Endothelial cell of umbilical vein (primary cell): ENCODE measurements at regions not wholly inside any gene's neighbourhood (a gene's known extent, or its start where the extent isn't known, plus 50 kb on each side); places are given as distances from the start of the nearest gene placed in this dataset.

Experiments used
- BruUV-seq: library from RNA; stranded (reverse); fragments of 400-500 nt; replicated peaks from 2 replicates; lab custom pipeline; 2021; lab: Mats Ljungman, UMichigan
- CTCF ChIA-PET: fragments of 300-600, 350-600 bp; sonication (Branson Sonifier 250); formaldehyde crosslinking; loops from one replicate; lab custom pipeline; 2021; ENCODE audit warnings: antibody characterized with exemption, inconsistent platforms; lab: Charles Lee
- POLR2A ChIA-PET: fragments of 300-600, 350-600 bp; sonication (Branson Sonifier 250); formaldehyde crosslinking; loops from one replicate; lab custom pipeline; 2021; ENCODE audit warnings: antibody characterized with exemption, inconsistent platforms; lab: Charles Lee
- DNase-seq: peaks from one replicate; pipeline ENCODE4 v3.0.0-alpha.2; 2011; ENCODE audit warnings: low read depth, low spot score
- FAIRE-seq: peaks from 2 replicates; lab custom pipeline; 2011; peaks lifted over from hg19 to GRCh38; lab: Jason Lieb, UNC
- H2AFZ ChIP-seq: 2 replicates; pipeline ENCODE4 v1.6.0; 2012; ENCODE audit warnings: low read depth, low read length, control low read depth, inconsistent platforms
- H3K27ac ChIP-seq: 2 replicates; pipeline ENCODE4 v1.5.1; 2011; ENCODE audit warnings: low read depth, mild to moderate bottlenecking, control low read depth, low read length, moderate library complexity; ENCODE audit not compliant: insufficient read depth
- H3K27me3 ChIP-seq, 2 experiments: 2 replicates each; pipeline versions ENCODE4 v1.6.0 to v1.6.1; 2011; ENCODE audit warnings: low read length in 2 of 2, mixed read lengths in 1 of 2; ENCODE audit not compliant: control insufficient read depth in 2 of 2, insufficient read depth in 2 of 2
- H3K36me3 ChIP-seq, 2 experiments: 2 replicates in 1 of 2; 3 replicates in 1 of 2; pipeline ENCODE4 v1.5.1; 2011; ENCODE audit warnings: low read length in 2 of 2, mild to moderate bottlenecking in 1 of 2, moderate library complexity in 1 of 2; ENCODE audit not compliant: control insufficient read depth in 2 of 2, insufficient read depth in 2 of 2; ENCODE audit errors: extremely low read depth in 1 of 2
- H3K4me1 ChIP-seq: 3 replicates; pipeline ENCODE4 v1.5.1; 2011; ENCODE audit warnings: mild to moderate bottlenecking, low read length; ENCODE audit not compliant: control insufficient read depth, insufficient read depth; ENCODE audit errors: extremely low read depth
- H3K4me2 ChIP-seq: 2 replicates; pipeline ENCODE4 v1.6.1; 2011; ENCODE audit warnings: low read length, control low read depth, mixed read lengths; ENCODE audit not compliant: insufficient read depth
- H3K4me3 ChIP-seq, 3 experiments: fragments of 200-600 bp in 1 of 3; sonication (generic), shearing (Covaris generic) in 1 of 3; replicated peaks in 1 of 3; 2 replicates each; pipeline ENCODE4 v1.5.1; 2011 to 2016; ENCODE audit warnings: control low read depth in 3 of 3, low read length in 3 of 3, mild to moderate bottlenecking in 2 of 3, inconsistent platforms in 1 of 3, low read depth in 1 of 3, moderate library complexity in 1 of 3; ENCODE audit not compliant: insufficient read depth in 1 of 3
- H3K79me2 ChIP-seq: 2 replicates; pipeline ENCODE4 v1.6.0; 2012; ENCODE audit warnings: low read length, inconsistent platforms; ENCODE audit not compliant: control insufficient read depth, insufficient read depth
- H3K9ac ChIP-seq: replicated peaks from 2 replicates; pipeline ENCODE3; 2011; ENCODE audit warnings: low read length, control low read depth; ENCODE audit not compliant: insufficient read depth; ENCODE audit errors: extremely low read depth
- H3K9me1 ChIP-seq: replicated peaks from 3 replicates; pipeline ENCODE4 v1.6.0; 2011; ENCODE audit warnings: mild to moderate bottlenecking, low read length; ENCODE audit not compliant: control insufficient read depth, insufficient read depth; ENCODE audit errors: extremely low read depth
- H3K9me3 ChIP-seq: replicated peaks from 2 replicates; pipeline ENCODE4 v1.5.1; 2012; ENCODE audit warnings: low read length, inconsistent platforms; ENCODE audit not compliant: control insufficient read depth, insufficient read depth
- H4K20me1 ChIP-seq: replicated peaks from 2 replicates; pipeline ENCODE3; 2011; ENCODE audit warnings: mild to moderate bottlenecking, low read length; ENCODE audit not compliant: control insufficient read depth, insufficient read depth; ENCODE audit errors: extremely low read depth
- EZH2 ChIP-seq: IDR thresholded peaks from 2 replicates; pipeline ENCODE4 v1.6.1; 2012; ENCODE audit warnings: borderline replicate concordance, low read depth, mild to moderate bottlenecking, moderate library complexity, low read length, inconsistent platforms; ENCODE audit not compliant: severe bottlenecking
- FOS ChIP-seq: IDR thresholded peaks from 2 replicates; pipeline ENCODE4 v1.6.1; 2011; ENCODE audit warnings: mild to moderate bottlenecking, low read length, moderate library complexity, borderline replicate concordance; ENCODE audit not compliant: insufficient read depth
- GATA2 ChIP-seq: IDR thresholded peaks from 2 replicates; pipeline ENCODE4 v1.7.0; 2011; ENCODE audit warnings: low read depth, mild to moderate bottlenecking, moderate library complexity, mixed read lengths, low read length; ENCODE audit not compliant: insufficient read length, insufficient read depth
- JUN ChIP-seq: IDR thresholded peaks from 2 replicates; pipeline ENCODE4 v1.6.1; 2011; ENCODE audit warnings: borderline replicate concordance, low read depth; ENCODE audit not compliant: insufficient read length, insufficient read depth
- MYC ChIP-seq: IDR thresholded peaks from one replicate; pipeline ENCODE4 v1.6.1; 2011; ENCODE audit warnings: mild to moderate bottlenecking, low read depth, low read length
- POLR2A ChIP-seq: IDR thresholded peaks from 2 replicates; pipeline ENCODE4 v1.6.1; 2012; ENCODE audit warnings: low read depth, mild to moderate bottlenecking, control low read depth, low read length
- POLR2AphosphoS5 ChIP-seq: IDR thresholded peaks from 2 replicates; pipeline ENCODE4 v1.6.1; 2012; ENCODE audit warnings: low read depth, mild to moderate bottlenecking, control low read depth, low read length, moderate library complexity; ENCODE audit not compliant: insufficient read depth
- dilution Hi-C: fragments of 300-500 bp; cut with MboI; formaldehyde crosslinking; loops from one replicate; pipeline ENCODE4 v1.15.0; 2019; ENCODE audit warnings: low sequenced_read_pairs; ENCODE audit not compliant: extremely low pct_ligation_motif_present
- intact Hi-C: fragments of 100-400 bp; cut with micrococcal nuclease; formaldehyde crosslinking; loops from one replicate; pipeline ENCODE4 v1.10.0; 2022
- TF ChIP-seq, protein P1 (sequence below): IDR thresholded peaks from 2 replicates; pipeline ENCODE4 v1.6.1; 2011; ENCODE audit not compliant: insufficient read depth, insufficient read length
- TF ChIP-seq, protein P2 (sequence below), 2 donors: IDR thresholded peaks; 1 replicate in 1 of 2; 2 replicates in 1 of 2; pipeline ENCODE4 v1.5.1; 2011; ENCODE audit warnings: low read length in 2 of 2, mild to moderate bottlenecking in 2 of 2, moderate library complexity in 2 of 2, control low read depth in 1 of 2, inconsistent platforms in 1 of 2, low read depth in 1 of 2; ENCODE audit not compliant: insufficient read depth in 1 of 2; ENCODE audit errors: extremely low read depth in 1 of 2

DNA sequence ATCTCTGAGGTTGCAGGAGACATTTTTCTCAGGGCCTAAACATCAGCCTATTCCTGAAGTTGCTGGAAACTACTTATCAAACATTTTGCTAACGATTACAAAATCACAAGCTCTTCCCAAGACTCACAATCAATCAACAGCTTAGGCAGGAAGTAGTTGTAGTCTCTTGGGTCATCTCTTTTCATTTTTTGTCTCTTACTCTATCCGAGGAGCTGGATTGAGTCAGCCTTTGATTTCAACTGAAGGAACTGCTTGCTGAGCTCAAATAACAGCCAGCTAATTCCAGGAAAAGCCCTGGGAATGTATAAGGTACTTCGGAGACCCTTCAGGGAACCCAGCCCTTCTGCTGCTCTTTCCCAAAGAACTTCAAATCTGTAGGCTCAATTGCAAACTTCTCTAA is 398.9 kb downstream of the PLK2 start:
- Histone ChIP-seq H3K79me2 (no peaks in the 10 kb centered on the region), H3K9me1 (no peaks in the 10 kb centered on the region), H2AFZ (no peak overlapping the region), H3K4me2 (no peak overlapping the region), H3K4me1 (no peaks in the 10 kb centered on the region), H4K20me1 (no peaks in the 10 kb centered on the region), H3K9ac (no peak overlapping the region), H3K27me3 (no peaks in the 10 kb centered on the region), H3K9me3 (no peaks in the 10 kb centered on the region), H3K4me3 (no peak overlapping the region), H3K36me3 (no peaks in the 10 kb centered on the region), H3K27ac (no peak overlapping the region)
- FAIRE-seq (no peak), DNase-seq (no peak)
- TF ChIP-seq POLR2AphosphoS5: no peak
- no peak for TF ChIP-seq EZH2
- TF ChIP-seq POLR2A: no peak
- TF ChIP-seq, protein P1, sequence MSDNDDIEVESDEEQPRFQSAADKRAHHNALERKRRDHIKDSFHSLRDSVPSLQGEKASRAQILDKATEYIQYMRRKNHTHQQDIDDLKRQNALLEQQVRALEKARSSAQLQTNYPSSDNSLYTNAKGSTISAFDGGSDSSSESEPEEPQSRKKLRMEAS: no peak
- TF ChIP-seq FOS: no peak
- no peak for TF ChIP-seq MYC
- no peak for TF ChIP-seq GATA2
- TF ChIP-seq, protein P2, sequence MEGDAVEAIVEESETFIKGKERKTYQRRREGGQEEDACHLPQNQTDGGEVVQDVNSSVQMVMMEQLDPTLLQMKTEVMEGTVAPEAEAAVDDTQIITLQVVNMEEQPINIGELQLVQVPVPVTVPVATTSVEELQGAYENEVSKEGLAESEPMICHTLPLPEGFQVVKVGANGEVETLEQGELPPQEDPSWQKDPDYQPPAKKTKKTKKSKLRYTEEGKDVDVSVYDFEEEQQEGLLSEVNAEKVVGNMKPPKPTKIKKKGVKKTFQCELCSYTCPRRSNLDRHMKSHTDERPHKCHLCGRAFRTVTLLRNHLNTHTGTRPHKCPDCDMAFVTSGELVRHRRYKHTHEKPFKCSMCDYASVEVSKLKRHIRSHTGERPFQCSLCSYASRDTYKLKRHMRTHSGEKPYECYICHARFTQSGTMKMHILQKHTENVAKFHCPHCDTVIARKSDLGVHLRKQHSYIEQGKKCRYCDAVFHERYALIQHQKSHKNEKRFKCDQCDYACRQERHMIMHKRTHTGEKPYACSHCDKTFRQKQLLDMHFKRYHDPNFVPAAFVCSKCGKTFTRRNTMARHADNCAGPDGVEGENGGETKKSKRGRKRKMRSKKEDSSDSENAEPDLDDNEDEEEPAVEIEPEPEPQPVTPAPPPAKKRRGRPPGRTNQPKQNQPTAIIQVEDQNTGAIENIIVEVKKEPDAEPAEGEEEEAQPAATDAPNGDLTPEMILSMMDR (IDR thresholded peaks at IDR 0.05; ENCODE audit: extremely low read depth in 1 of 2, insufficient read depth in 1 of 2, low read depth in 1 of 2, low read length in 2 of 2): no peak
- TF ChIP-seq JUN: no peak
- dilution Hi-C loops: no loop called here
- intact Hi-C loops: no loop called here
- ChIA-PET POLR2A (no interaction called here), CTCF (no interaction called here)
- no TSS peak for BruUV-seq
